ENCODE measurements at regions not wholly inside any gene's neighbourhood (a gene's known extent, or its start where the extent isn't known, plus 50 kb on each side); places are given as distances from the start of the nearest gene placed in this dataset.

DNA sequence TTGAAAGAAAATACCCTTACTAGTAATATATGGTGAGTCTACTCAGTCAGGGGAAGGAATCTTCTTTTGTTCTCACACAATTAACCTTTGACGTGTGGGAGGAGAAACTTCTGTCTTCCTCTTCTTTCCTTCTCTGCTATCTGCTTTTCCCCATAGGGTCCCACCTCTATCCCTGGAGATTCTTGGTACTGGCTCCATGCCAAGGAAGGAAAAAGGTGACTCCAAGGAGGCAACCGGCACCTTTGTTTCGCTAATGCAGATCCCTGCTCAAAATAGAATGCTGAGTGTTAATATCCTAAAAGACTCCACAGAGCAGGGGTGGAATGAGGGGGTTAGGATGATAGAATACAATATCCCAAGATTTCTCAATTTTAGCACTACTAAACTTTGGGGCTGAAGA lies 116.7 kb downstream of the CD164 start:
- intact Hi-C loops (cut with micrococcal nuclease; ENCODE audit: unreplicated experiment) = no loop called here

DNA sequence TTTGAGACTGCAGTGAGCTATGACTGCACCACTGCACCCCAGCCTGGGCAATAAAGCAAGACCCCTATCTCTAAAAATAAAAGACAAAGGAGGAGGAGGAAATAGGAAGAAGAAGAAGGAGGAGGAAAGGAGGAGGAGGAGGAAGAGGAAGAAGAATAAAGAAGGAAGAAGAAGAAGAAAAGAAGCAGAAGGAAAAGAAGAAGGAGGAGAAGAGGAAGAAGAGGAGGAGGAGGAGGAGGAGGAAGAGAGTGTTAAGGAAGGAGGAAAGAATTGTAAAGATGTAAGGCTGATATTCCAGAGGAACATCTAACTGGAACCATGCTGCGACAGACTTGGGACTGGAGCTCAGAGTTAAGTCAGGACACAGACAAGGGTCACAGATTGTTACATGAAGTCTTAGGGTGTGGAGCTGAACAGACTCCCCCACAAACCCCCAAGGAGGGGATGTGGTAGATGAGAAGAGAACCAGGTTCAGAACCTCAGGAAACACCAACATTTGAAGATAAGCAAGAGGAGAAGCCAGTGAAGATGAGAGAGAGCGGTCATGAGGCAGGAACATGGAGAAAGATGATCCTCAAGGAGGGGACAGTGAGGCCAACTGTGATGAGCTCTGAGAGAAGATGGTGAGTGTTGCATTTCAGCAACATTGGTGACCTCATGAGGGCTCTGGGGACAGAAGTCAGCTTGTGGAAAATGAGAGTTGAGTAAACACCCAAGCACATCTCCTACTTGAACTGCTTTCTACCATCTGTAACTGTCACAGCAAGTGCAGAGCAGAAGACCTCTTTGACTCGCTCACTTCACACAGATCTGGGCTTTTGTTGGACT lies 118.2 kb downstream of the CD164 start:
- Histone ChIP-seq H3K4me1 (ENCODE audit: insufficient read depth, low read length, poor library complexity, severe bottlenecking) (no peaks in the 10 kb centered on the region), H3K79me2 (ENCODE audit: insufficient read depth, low read depth, low read length) (no peaks in the 10 kb centered on the region), H3K27ac (ENCODE audit: low read depth, low read length, poor library complexity, severe bottlenecking) (no peak overlapping the region), H3K9me2 (ENCODE audit: insufficient read depth, low read length) (no peaks in the 10 kb centered on the region), H2AFZ (ENCODE audit: low read length) (no peak overlapping the region), H3K36me3 (ENCODE audit: insufficient read depth, low read length) (no peaks in the 10 kb centered on the region), H4K20me1 (ENCODE audit: insufficient read depth, low read length) (no peaks in the 10 kb centered on the region), H3K4me2 (ENCODE audit: low read length) (no peak overlapping the region), H3K4me3 (ENCODE audit: low read depth, low read length, poor library complexity, severe bottlenecking) (no peak overlapping the region), H3K9me3 (ENCODE audit: low read length) (no peaks in the 10 kb centered on the region)
- CTCF ChIA-PET (ENCODE audit: unreplicated experiment) = no interaction called here
- intact Hi-C loops (cut with micrococcal nuclease; ENCODE audit: unreplicated experiment) = no loop called here
- BruUV-seq (replicated peaks) = no TSS peak
- DNase-seq (ENCODE audit: low spot score) = no peak
- TF ChIP-seq, protein P1, sequence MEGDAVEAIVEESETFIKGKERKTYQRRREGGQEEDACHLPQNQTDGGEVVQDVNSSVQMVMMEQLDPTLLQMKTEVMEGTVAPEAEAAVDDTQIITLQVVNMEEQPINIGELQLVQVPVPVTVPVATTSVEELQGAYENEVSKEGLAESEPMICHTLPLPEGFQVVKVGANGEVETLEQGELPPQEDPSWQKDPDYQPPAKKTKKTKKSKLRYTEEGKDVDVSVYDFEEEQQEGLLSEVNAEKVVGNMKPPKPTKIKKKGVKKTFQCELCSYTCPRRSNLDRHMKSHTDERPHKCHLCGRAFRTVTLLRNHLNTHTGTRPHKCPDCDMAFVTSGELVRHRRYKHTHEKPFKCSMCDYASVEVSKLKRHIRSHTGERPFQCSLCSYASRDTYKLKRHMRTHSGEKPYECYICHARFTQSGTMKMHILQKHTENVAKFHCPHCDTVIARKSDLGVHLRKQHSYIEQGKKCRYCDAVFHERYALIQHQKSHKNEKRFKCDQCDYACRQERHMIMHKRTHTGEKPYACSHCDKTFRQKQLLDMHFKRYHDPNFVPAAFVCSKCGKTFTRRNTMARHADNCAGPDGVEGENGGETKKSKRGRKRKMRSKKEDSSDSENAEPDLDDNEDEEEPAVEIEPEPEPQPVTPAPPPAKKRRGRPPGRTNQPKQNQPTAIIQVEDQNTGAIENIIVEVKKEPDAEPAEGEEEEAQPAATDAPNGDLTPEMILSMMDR (conservative IDR thresholded peaks at IDR 0.05; ENCODE audit: low read length) = no peak
- no peak for TF ChIP-seq EZH2phosphoT487 (IDR thresholded peaks at IDR 0.05; ENCODE audit: borderline replicate concordance, low read depth, low read length)
- POLR2A ChIA-PET = interaction anchor here (0.7 kb wide), 1 partner anchor 942 kb away, joined by 3 read pairs; no protein-coding TSS in a partner anchor

More for the DNA sequence above, 116.7 kb downstream of the CD164 start:
- H3K4me1 ChIP-seq (ENCODE audit: insufficient read depth, low read length, poor library complexity, severe bottlenecking) = no peaks in the 10 kb centered on the region
- TF ChIP-seq EZH2phosphoT487 (IDR thresholded peaks at IDR 0.05; ENCODE audit: borderline replicate concordance, low read depth, low read length) = no peak
- TF ChIP-seq, protein P1 (conservative IDR thresholded peaks at IDR 0.05; ENCODE audit: low read length) = no peak
- no peak for DNase-seq (ENCODE audit: low spot score)
- no peaks in the 10 kb centered on the region for H4K20me1 ChIP-seq (ENCODE audit: insufficient read depth, low read length)
- POLR2A ChIA-PET = no interaction called here
- H3K4me2 ChIP-seq (ENCODE audit: low read length) = no peak overlapping the region
- H3K27ac ChIP-seq (ENCODE audit: low read depth, low read length, poor library complexity, severe bottlenecking) = no peak overlapping the region
- CTCF ChIA-PET (ENCODE audit: unreplicated experiment) = no interaction called here
- H3K79me2 ChIP-seq (ENCODE audit: insufficient read depth, low read depth, low read length) = no peaks in the 10 kb centered on the region
- no peak overlapping the region for H3K4me3 ChIP-seq (ENCODE audit: low read depth, low read length, poor library complexity, severe bottlenecking)
- no peaks in the 10 kb centered on the region for H3K36me3 ChIP-seq (ENCODE audit: insufficient read depth, low read length)
- no TSS peak for BruUV-seq (replicated peaks)
- no peak overlapping the region for H2AFZ ChIP-seq (ENCODE audit: low read length)
- H3K9me3 ChIP-seq (ENCODE audit: low read length) = no peaks in the 10 kb centered on the region
- H3K9me2 ChIP-seq (ENCODE audit: insufficient read depth, low read length) = no peaks in the 10 kb centered on the region

DNA sequence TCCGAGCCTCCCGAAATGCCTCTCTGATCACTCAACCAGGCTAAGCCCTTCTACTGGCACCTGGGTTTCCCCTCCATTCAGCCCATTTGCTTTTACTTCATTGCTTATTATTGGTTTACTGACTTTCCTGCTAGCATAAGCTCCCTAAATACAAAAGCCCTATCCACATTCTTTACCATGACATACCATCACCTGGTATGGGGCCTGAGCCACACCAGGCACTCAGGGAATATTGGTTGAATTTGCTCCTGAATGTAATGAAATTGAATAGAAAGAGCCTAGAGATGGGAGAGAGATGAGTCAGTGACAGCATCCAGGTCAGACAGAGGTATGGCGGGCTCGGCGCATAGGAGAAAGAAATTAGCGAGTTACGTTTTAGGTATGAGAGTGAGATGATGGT lies 120.0 kb downstream of the CD164 start:
- no peaks in the 10 kb centered on the region for H3K9me3 ChIP-seq (ENCODE audit: low read length)
- TF ChIP-seq, protein P1 (conservative IDR thresholded peaks at IDR 0.05; ENCODE audit: low read length) = no peak
- no peak for TF ChIP-seq EZH2phosphoT487 (IDR thresholded peaks at IDR 0.05; ENCODE audit: borderline replicate concordance, low read depth, low read length)
- H3K4me3 ChIP-seq (ENCODE audit: low read depth, low read length, poor library complexity, severe bottlenecking) = no peak overlapping the region
- no peak for DNase-seq (ENCODE audit: low spot score)
- CTCF ChIA-PET (ENCODE audit: unreplicated experiment) = no interaction called here
- H3K79me2 ChIP-seq (ENCODE audit: insufficient read depth, low read depth, low read length) = no peaks in the 10 kb centered on the region
- H3K36me3 ChIP-seq (ENCODE audit: insufficient read depth, low read length) = no peaks in the 10 kb centered on the region
- intact Hi-C loops (cut with micrococcal nuclease; ENCODE audit: unreplicated experiment) = no loop called here
- no peak overlapping the region for H2AFZ ChIP-seq (ENCODE audit: low read length)
- no TSS peak for BruUV-seq (replicated peaks)
- no peaks in the 10 kb centered on the region for H3K9me2 ChIP-seq (ENCODE audit: insufficient read depth, low read length)
- POLR2A ChIA-PET = no interaction called here
- H3K27ac ChIP-seq (ENCODE audit: low read depth, low read length, poor library complexity, severe bottlenecking) = no peak overlapping the region
- H3K4me2 ChIP-seq (ENCODE audit: low read length) = no peak overlapping the region
- no peaks in the 10 kb centered on the region for H3K4me1 ChIP-seq (ENCODE audit: insufficient read depth, low read length, poor library complexity, severe bottlenecking)
- H4K20me1 ChIP-seq (ENCODE audit: insufficient read depth, low read length) = no peaks in the 10 kb centered on the region
